RPMI8226 (cell line): ENCODE measurements at regions not wholly inside any gene's neighbourhood (a gene's known extent, or its start where the extent isn't known, plus 50 kb on each side); places are given as distances from the start of the nearest gene placed in this dataset.
"Not testable (repeated sequence)": the region's sequence is repeated elsewhere in the genome, so short reads cannot be mapped to it uniquely, and the experiment has no call there.

Experiments
- DNase-seq: peaks from one replicate; pipeline ENCODE4 v3.0.0-alpha.2; 2015

GRCh38 chr20:41716436-41716835 is 98.3 kb upstream of the CHD6 start:
- DNase-seq = no peak

GRCh38 chr20:41715526-41715925 is 97.3 kb upstream of the CHD6 start:
- no peak for DNase-seq

GRCh38 chr20:41714030-41714429 is 95.9 kb upstream of the CHD6 start:
- DNase-seq = no peak

GRCh38 chr20:41704896-41705295 is 86.7 kb upstream of the CHD6 start:
- no peak for DNase-seq

GRCh38 chr20:41702647-41703046 is 84.5 kb upstream of the CHD6 start:
- DNase-seq = no peak

- no peak for DNase-seq
Measured at GRCh38 chr20:41701588-41702348, 83.6 kb upstream of the CHD6 start.

GRCh38 chr20:41699673-41700072 is 81.5 kb upstream of the CHD6 start:
- not testable (repeated sequence) for DNase-seq

- peak; percentile 44 for DNase-seq
Measured at GRCh38 chr20:41697861-41698559, 79.8 kb upstream of the CHD6 start.

- DNase-seq = no peak
Measured at GRCh38 chr20:41696428-41696827, 78.3 kb upstream of the CHD6 start.

- DNase-seq = no peak
Measured at GRCh38 chr20:41694796-41695195, 76.6 kb upstream of the CHD6 start.

- peak; percentile 92 for DNase-seq
Measured at GRCh38 chr20:41693136-41693979, 75.2 kb upstream of the CHD6 start.

- peak; percentile 83 for DNase-seq
Measured at GRCh38 chr20:41692479-41693135, 74.4 kb upstream of the CHD6 start.

GRCh38 chr20:41691443-41691842 is 73.3 kb upstream of the CHD6 start:
- DNase-seq = no peak

GRCh38 chr20:41690702-41691101 is 72.5 kb upstream of the CHD6 start:
- no peak for DNase-seq

GRCh38 chr20:41686961-41687360 is 68.8 kb upstream of the CHD6 start:
- DNase-seq = no peak

GRCh38 chr20:41685145-41685544 is 67.0 kb upstream of the CHD6 start:
- not testable (repeated sequence) for DNase-seq

GRCh38 chr20:41678799-41679198 is 60.6 kb upstream of the CHD6 start:
- no peak for DNase-seq

GRCh38 chr20:41672282-41672681 is 54.1 kb upstream of the CHD6 start:
- DNase-seq = no peak

- DNase-seq = no peak
Measured at GRCh38 chr20:41671143-41671542, 53.0 kb upstream of the CHD6 start.

GRCh38 chr20:41670631-41671030 is 52.5 kb upstream of the CHD6 start:
- no peak for DNase-seq

- peak; percentile 7 for DNase-seq
Measured at GRCh38 chr20:41669708-41670263, 51.6 kb upstream of the CHD6 start.

- no peak for DNase-seq
Measured at GRCh38 chr20:41668057-41668749, 50.0 kb upstream of the CHD6 start.
